ENCODE measurements at regions not wholly inside any gene's neighbourhood (a gene's known extent, or its start where the extent isn't known, plus 50 kb on each side); places are given as distances from the start of the nearest gene placed in this dataset.

DNA sequence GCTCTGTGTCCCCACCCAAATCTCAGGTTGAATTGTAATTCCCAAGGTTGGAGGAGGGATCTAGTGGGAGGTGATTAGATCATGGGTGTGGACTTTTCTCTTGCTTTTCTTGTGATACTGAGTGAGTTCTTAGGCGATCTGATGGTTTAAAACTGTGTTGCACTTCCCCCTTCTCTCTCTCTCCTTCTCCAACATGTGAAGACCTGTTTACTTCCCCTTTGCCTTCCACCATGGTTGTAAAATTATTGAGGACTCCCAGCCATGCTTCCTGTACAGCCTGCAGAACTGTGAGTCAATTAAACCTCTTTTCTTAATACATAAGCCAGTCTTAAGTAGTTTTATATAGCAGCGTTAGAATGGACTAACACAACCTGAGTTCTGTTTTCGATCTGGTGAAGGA, 738.2 kb downstream of the ARAP2 start:
- Histone ChIP-seq H3K4me1 (ENCODE audit: insufficient read depth, low read length, poor library complexity, severe bottlenecking) (no peaks in the 10 kb centered on the region), H3K4me3 (ENCODE audit: low read depth, low read length, poor library complexity, severe bottlenecking) (no peak overlapping the region), H3K9me2 (ENCODE audit: insufficient read depth, low read length) (no peaks in the 10 kb centered on the region), H3K27ac (ENCODE audit: low read depth, low read length, poor library complexity, severe bottlenecking) (no peak overlapping the region), H3K79me2 (ENCODE audit: insufficient read depth, low read depth, low read length) (no peaks in the 10 kb centered on the region), H2AFZ (ENCODE audit: low read length) (no peak overlapping the region), H4K20me1 (ENCODE audit: insufficient read depth, low read length) (no peaks in the 10 kb centered on the region), H3K4me2 (ENCODE audit: low read length) (no peak overlapping the region), H3K36me3 (ENCODE audit: insufficient read depth, low read length) (no peaks in the 10 kb centered on the region), H3K9me3 (ENCODE audit: low read length) (no peaks in the 10 kb centered on the region)
- no peak for TF ChIP-seq EZH2phosphoT487 (IDR thresholded peaks at IDR 0.05; ENCODE audit: borderline replicate concordance, low read depth, low read length)
- TF ChIP-seq, protein P1, sequence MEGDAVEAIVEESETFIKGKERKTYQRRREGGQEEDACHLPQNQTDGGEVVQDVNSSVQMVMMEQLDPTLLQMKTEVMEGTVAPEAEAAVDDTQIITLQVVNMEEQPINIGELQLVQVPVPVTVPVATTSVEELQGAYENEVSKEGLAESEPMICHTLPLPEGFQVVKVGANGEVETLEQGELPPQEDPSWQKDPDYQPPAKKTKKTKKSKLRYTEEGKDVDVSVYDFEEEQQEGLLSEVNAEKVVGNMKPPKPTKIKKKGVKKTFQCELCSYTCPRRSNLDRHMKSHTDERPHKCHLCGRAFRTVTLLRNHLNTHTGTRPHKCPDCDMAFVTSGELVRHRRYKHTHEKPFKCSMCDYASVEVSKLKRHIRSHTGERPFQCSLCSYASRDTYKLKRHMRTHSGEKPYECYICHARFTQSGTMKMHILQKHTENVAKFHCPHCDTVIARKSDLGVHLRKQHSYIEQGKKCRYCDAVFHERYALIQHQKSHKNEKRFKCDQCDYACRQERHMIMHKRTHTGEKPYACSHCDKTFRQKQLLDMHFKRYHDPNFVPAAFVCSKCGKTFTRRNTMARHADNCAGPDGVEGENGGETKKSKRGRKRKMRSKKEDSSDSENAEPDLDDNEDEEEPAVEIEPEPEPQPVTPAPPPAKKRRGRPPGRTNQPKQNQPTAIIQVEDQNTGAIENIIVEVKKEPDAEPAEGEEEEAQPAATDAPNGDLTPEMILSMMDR (conservative IDR thresholded peaks at IDR 0.05; ENCODE audit: low read length), result no peak
- ChIA-PET POLR2A (no interaction called here), CTCF (ENCODE audit: unreplicated experiment) (no interaction called here)
- no peak for DNase-seq (ENCODE audit: low spot score)
- intact Hi-C loops (cut with micrococcal nuclease; ENCODE audit: unreplicated experiment), result no loop called here
- BruUV-seq (replicated peaks), result no TSS peak

DNA sequence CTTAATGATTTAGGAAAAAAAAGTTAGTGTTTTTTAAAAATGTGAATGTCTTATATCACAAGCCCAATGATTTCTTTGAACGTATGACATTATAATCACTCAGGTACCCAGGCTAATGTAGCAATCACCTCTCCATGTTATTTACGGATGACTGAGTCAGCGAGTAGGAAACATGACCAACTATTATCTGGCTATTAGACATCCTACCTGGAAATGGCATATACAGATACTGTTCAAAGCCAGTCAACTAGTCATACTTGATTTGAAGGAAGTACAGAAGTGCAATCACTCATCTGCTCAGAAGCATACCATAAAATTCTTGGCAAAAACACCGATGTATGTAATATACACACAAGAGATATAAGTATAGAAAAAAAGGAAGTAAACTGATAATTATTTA, 732.5 kb downstream of the ARAP2 start:
- H3K79me2 ChIP-seq (ENCODE audit: insufficient read depth, low read depth, low read length), result no peaks in the 10 kb centered on the region
- H3K36me3 ChIP-seq (ENCODE audit: insufficient read depth, low read length), result no peaks in the 10 kb centered on the region
- no peaks in the 10 kb centered on the region for H3K9me3 ChIP-seq (ENCODE audit: low read length)
- TF ChIP-seq EZH2phosphoT487 (IDR thresholded peaks at IDR 0.05; ENCODE audit: borderline replicate concordance, low read depth, low read length), result no peak
- TF ChIP-seq, protein P1 (conservative IDR thresholded peaks at IDR 0.05; ENCODE audit: low read length), result no peak
- no peaks in the 10 kb centered on the region for H3K9me2 ChIP-seq (ENCODE audit: insufficient read depth, low read length)
- H3K27ac ChIP-seq (ENCODE audit: low read depth, low read length, poor library complexity, severe bottlenecking), result no peak overlapping the region
- no peak for DNase-seq (ENCODE audit: low spot score)
- H3K4me1 ChIP-seq (ENCODE audit: insufficient read depth, low read length, poor library complexity, severe bottlenecking), result no peaks in the 10 kb centered on the region
- intact Hi-C loops (cut with micrococcal nuclease; ENCODE audit: unreplicated experiment), result no loop called here
- POLR2A ChIA-PET, result no interaction called here
- H2AFZ ChIP-seq (ENCODE audit: low read length), result no peak overlapping the region
- no peaks in the 10 kb centered on the region for H4K20me1 ChIP-seq (ENCODE audit: insufficient read depth, low read length)
- CTCF ChIA-PET (ENCODE audit: unreplicated experiment), result no interaction called here
- H3K4me2 ChIP-seq (ENCODE audit: low read length), result no peak overlapping the region
- no peak overlapping the region for H3K4me3 ChIP-seq (ENCODE audit: low read depth, low read length, poor library complexity, severe bottlenecking)
- no TSS peak for BruUV-seq (replicated peaks)

DNA sequence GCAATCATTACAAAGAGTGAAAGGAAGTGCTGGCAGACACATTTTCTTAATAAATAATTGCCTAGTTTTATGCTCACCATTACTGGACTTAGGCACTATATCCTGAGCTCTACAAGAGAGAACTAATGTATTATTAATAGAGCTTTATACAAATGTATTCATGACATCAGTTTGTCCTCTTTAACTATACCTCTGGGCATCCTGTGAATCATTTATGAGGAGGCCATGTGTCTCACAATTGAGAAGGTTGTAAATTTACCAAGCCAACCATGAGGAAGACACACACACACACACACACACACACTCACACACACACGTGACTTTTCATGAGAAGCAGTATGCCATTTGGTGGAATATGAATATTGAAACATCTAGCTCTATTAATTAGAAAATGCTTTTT, 728.2 kb downstream of the ARAP2 start:
- H4K20me1 ChIP-seq (ENCODE audit: insufficient read depth, low read length), result no peaks in the 10 kb centered on the region
- H3K9me2 ChIP-seq (ENCODE audit: insufficient read depth, low read length), result no peaks in the 10 kb centered on the region
- H3K4me1 ChIP-seq (ENCODE audit: insufficient read depth, low read length, poor library complexity, severe bottlenecking), result no peaks in the 10 kb centered on the region
- no peaks in the 10 kb centered on the region for H3K36me3 ChIP-seq (ENCODE audit: insufficient read depth, low read length)
- DNase-seq (ENCODE audit: low spot score), result no peak
- H3K79me2 ChIP-seq (ENCODE audit: insufficient read depth, low read depth, low read length), result no peaks in the 10 kb centered on the region
- ChIA-PET POLR2A (interaction anchor here (0.6 kb wide), 1 partner anchor 75 kb away, joined by 3 read pairs; no protein-coding TSS in a partner anchor), CTCF (ENCODE audit: unreplicated experiment) (no interaction called here)
- no peaks in the 10 kb centered on the region for H3K9me3 ChIP-seq (ENCODE audit: low read length)
- H3K4me2 ChIP-seq (ENCODE audit: low read length), result no peak overlapping the region
- no TSS peak for BruUV-seq (replicated peaks)
- H3K27ac ChIP-seq (ENCODE audit: low read depth, low read length, poor library complexity, severe bottlenecking), result no peak overlapping the region
- intact Hi-C loops (cut with micrococcal nuclease; ENCODE audit: unreplicated experiment), result no loop called here
- no peak for TF ChIP-seq EZH2phosphoT487 (IDR thresholded peaks at IDR 0.05; ENCODE audit: borderline replicate concordance, low read depth, low read length)
- TF ChIP-seq, protein P1 (conservative IDR thresholded peaks at IDR 0.05; ENCODE audit: low read length), result no peak
- H2AFZ ChIP-seq (ENCODE audit: low read length), result no peak overlapping the region
- H3K4me3 ChIP-seq (ENCODE audit: low read depth, low read length, poor library complexity, severe bottlenecking), result no peak overlapping the region
